H1 (cell line): ENCODE measurements at regions not wholly inside any gene's neighbourhood (a gene's known extent, or its start where the extent isn't known, plus 50 kb on each side); places are given as distances from the start of the nearest gene placed in this dataset.

ENCODE experiments used
- CTCF ChIA-PET: fragments of 300-600 bp; sonication (Branson Sonifier 250); formaldehyde crosslinking; loops from one replicate; lab custom pipeline; 2021; ENCODE audit not compliant: partially characterized antibody; lab: Charles Lee
- POLR2A ChIA-PET: fragments of 300-600 bp; sonication (Branson Sonifier 250); formaldehyde crosslinking; loops from one replicate; lab custom pipeline; 2021; ENCODE audit warnings: inconsistent platforms; ENCODE audit not compliant: partially characterized antibody; lab: Charles Lee
- DNase-seq, 2 experiments: peaks; one replicate each; pipeline versions ENCODE4 v3.0.0 to v3.0.0-alpha.2; 2010 to 2022; ENCODE audit warnings: low spot score in 2 of 2, low read depth in 1 of 2, mixed read lengths in 1 of 2
- FAIRE-seq: peaks from 2 replicates; lab custom pipeline; 2011; peaks lifted over from hg19 to GRCh38; lab: Jason Lieb, UNC
- H2AFZ ChIP-seq: 2 replicates; pipeline ENCODE4 v1.8.1; 2012; ENCODE audit warnings: low read length, inconsistent platforms
- H2AK5ac ChIP-seq: 2 replicates; pipeline ENCODE4 v1.6.1; 2013; ENCODE audit warnings: low read depth, low read length
- H2BK120ac ChIP-seq: replicated peaks from 2 replicates; pipeline ENCODE3; 2013; ENCODE audit warnings: low read depth, low read length, inconsistent platforms
- H2BK12ac ChIP-seq: 2 replicates; pipeline ENCODE4 v1.6.1; 2013; ENCODE audit warnings: low read depth, low read length
- H2BK15ac ChIP-seq: 2 replicates; pipeline ENCODE4 v1.6.1; 2013; ENCODE audit warnings: low read length
- H2BK20ac ChIP-seq: 2 replicates; pipeline ENCODE4 v1.6.1; 2013; ENCODE audit warnings: low read length
- H2BK5ac ChIP-seq: 2 replicates; pipeline ENCODE4 v1.6.1; 2013; ENCODE audit warnings: low read depth, low read length
- H3K14ac ChIP-seq: 2 replicates; pipeline ENCODE4 v1.6.1; 2013; ENCODE audit warnings: inconsistent platforms; ENCODE audit not compliant: insufficient read length
- H3K18ac ChIP-seq: 2 replicates; pipeline ENCODE4 v1.6.1; 2013; ENCODE audit warnings: low read length; ENCODE audit errors: extremely low read depth
- H3K23ac ChIP-seq: 2 replicates; pipeline ENCODE4 v1.6.1; 2013; ENCODE audit warnings: inconsistent platforms; ENCODE audit not compliant: insufficient read length
- H3K23me2 ChIP-seq: 2 replicates; pipeline ENCODE4 v1.6.1; 2013; ENCODE audit warnings: low read depth, low read length
- H3K27ac ChIP-seq: 2 replicates; pipeline ENCODE4 v1.6.1; 2011; ENCODE audit warnings: low read depth, low read length, inconsistent platforms
- H3K27me3 ChIP-seq, 4 experiments: replicated peaks in 1 of 4; 1 replicate in 1 of 4; 2 replicates in 3 of 4; pipeline versions ENCODE4 v1.6.1 to v1.8.1; 2011 to 2013; ENCODE audit warnings: low read length in 3 of 4, mild to moderate bottlenecking in 3 of 4, inconsistent platforms in 2 of 4, mixed read lengths in 2 of 4, moderate library complexity in 1 of 4; ENCODE audit not compliant: control insufficient read depth in 3 of 4, insufficient read depth in 3 of 4; ENCODE audit errors: extremely low read depth in 1 of 4
- H3K36me3 ChIP-seq, 4 experiments: 2 replicates each; pipeline versions ENCODE4 v1.6.1 to v1.8.1; 2011 to 2013; ENCODE audit warnings: mild to moderate bottlenecking in 4 of 4, low read length in 3 of 4, moderate library complexity in 2 of 4, control low read depth in 1 of 4, inconsistent platforms in 1 of 4; ENCODE audit not compliant: insufficient read depth in 4 of 4, control insufficient read depth in 2 of 4
- H3K4ac ChIP-seq: replicated peaks from 2 replicates; pipeline ENCODE3; 2013; ENCODE audit warnings: low read length, low read depth, mixed read lengths, inconsistent platforms; ENCODE audit not compliant: insufficient read length
- H3K4me1 ChIP-seq, 4 experiments: replicated peaks in 1 of 4; 1 replicate in 1 of 4; 2 replicates in 3 of 4; pipeline versions ENCODE4 v1.6.1 to v1.8.1; 2011 to 2013; ENCODE audit warnings: low read length in 3 of 4, inconsistent platforms in 2 of 4, mixed read lengths in 1 of 4; ENCODE audit not compliant: insufficient read depth in 4 of 4, control insufficient read depth in 3 of 4
- H3K4me2 ChIP-seq, 2 experiments: 2 replicates each; pipeline versions ENCODE4 v1.6.1 to v1.8.1; 2011 to 2013; ENCODE audit warnings: low read depth in 2 of 2, low read length in 2 of 2, control low read depth in 1 of 2, inconsistent platforms in 1 of 2, mild to moderate bottlenecking in 1 of 2; ENCODE audit not compliant: insufficient read depth in 1 of 2
- H3K4me3 ChIP-seq, 4 experiments: fragments of 200-600, 300-600 bp in 1 of 4; sonication (generic), shearing (Covaris generic), sonication (Bioruptor Twin) in 1 of 4; 2 replicates each; pipeline versions ENCODE4 v1.5.1 to v1.8.1; 2011 to 2016; ENCODE audit warnings: low read length in 4 of 4, low read depth in 3 of 4, control low read depth in 2 of 4, inconsistent platforms in 2 of 4, mild to moderate bottlenecking in 2 of 4, mixed read lengths in 1 of 4, moderate library complexity in 1 of 4; ENCODE audit not compliant: insufficient read depth in 2 of 4; ENCODE audit errors: extremely low read depth in 1 of 4
- H3K56ac ChIP-seq: replicated peaks from 2 replicates; pipeline ENCODE3; 2013; ENCODE audit warnings: low read depth, mild to moderate bottlenecking, mixed read lengths, low read length, inconsistent platforms; ENCODE audit not compliant: insufficient read length
- H3K79me1 ChIP-seq: 2 replicates; pipeline ENCODE4 v1.6.1; 2013; ENCODE audit warnings: low read depth, low read length, control low read depth
- H3K79me2 ChIP-seq, 2 experiments: 2 replicates each; pipeline versions ENCODE4 v1.6.1 to v1.8.1; 2012 to 2013; ENCODE audit warnings: low read length in 2 of 2, mild to moderate bottlenecking in 2 of 2, inconsistent platforms in 1 of 2; ENCODE audit not compliant: insufficient read depth in 2 of 2, control insufficient read depth in 1 of 2
- H3K9ac ChIP-seq, 4 experiments: replicated peaks in 1 of 4; 1 replicate in 1 of 4; 2 replicates in 3 of 4; pipeline versions ENCODE4 v1.6.1 to v1.8.1; 2011 to 2013; ENCODE audit warnings: low read depth in 3 of 4, low read length in 3 of 4, control low read depth in 2 of 4, mild to moderate bottlenecking in 2 of 4, moderate library complexity in 2 of 4, inconsistent platforms in 1 of 4; ENCODE audit errors: extremely low read depth in 1 of 4
- H3K9me3 ChIP-seq, 2 experiments: 2 replicates each; pipeline versions ENCODE4 v1.6.1 to v1.8.1; 2012 to 2013; ENCODE audit warnings: mild to moderate bottlenecking in 2 of 2, moderate library complexity in 2 of 2, control low read depth in 1 of 2, inconsistent platforms in 1 of 2, low read depth in 1 of 2, low read length in 1 of 2, mixed read lengths in 1 of 2; ENCODE audit not compliant: insufficient read depth in 2 of 2
- H4K20me1 ChIP-seq, 2 experiments: replicated peaks in 1 of 2; 2 replicates each; pipeline versions ENCODE3 to v1.8.1; 2011 to 2013; ENCODE audit warnings: inconsistent platforms in 2 of 2, low read length in 2 of 2, mild to moderate bottlenecking in 1 of 2; ENCODE audit not compliant: insufficient read depth in 2 of 2, control insufficient read depth in 1 of 2
- H4K5ac ChIP-seq: 2 replicates; pipeline ENCODE4 v1.6.1; 2013; ENCODE audit warnings: low read length, low read depth, mixed read lengths, inconsistent platforms; ENCODE audit not compliant: insufficient read length
- H4K8ac ChIP-seq: 2 replicates; pipeline ENCODE4 v1.8.0; 2013; ENCODE audit warnings: mild to moderate bottlenecking, moderate library complexity, low read length, inconsistent platforms; ENCODE audit not compliant: insufficient read depth; ENCODE audit errors: extremely low read depth
- H4K91ac ChIP-seq: replicated peaks from 2 replicates; pipeline ENCODE3; 2013; ENCODE audit warnings: low read length, mixed read lengths, inconsistent platforms; ENCODE audit not compliant: insufficient read length
- CBX8 ChIP-seq: fragments of 300-800, 300-1000 bp; sonication (generic); IDR thresholded peaks from 2 replicates; pipeline ENCODE4 v1.7.1; 2016; ENCODE audit warnings: low read depth, low read length, borderline replicate concordance
- GABPA ChIP-seq: IDR thresholded peaks from 2 replicates; pipeline ENCODE4 v1.6.1; 2011; ENCODE audit warnings: mild to moderate bottlenecking, low read length, moderate library complexity, borderline replicate concordance; ENCODE audit not compliant: insufficient read depth
- POLR2AphosphoS5 ChIP-seq: IDR thresholded peaks from 2 replicates; pipeline ENCODE4 v1.6.1; 2011; ENCODE audit warnings: low read depth, low read length
- POU5F1 ChIP-seq: IDR thresholded peaks from 2 replicates; pipeline ENCODE4 v1.6.1; 2011; ENCODE audit warnings: low read depth, mild to moderate bottlenecking, low read length, moderate library complexity
- RNF2 ChIP-seq: fragments of 200-900, 300-1000 bp; sonication (generic); IDR thresholded peaks from 2 replicates; pipeline ENCODE4 v1.7.1; 2016; ENCODE audit warnings: borderline replicate concordance, low read depth, mild to moderate bottlenecking, antibody characterized with exemption, low read length; ENCODE audit not compliant: poor library complexity, severe bottlenecking; ENCODE audit errors: missing control alignments
- SAP30 ChIP-seq: fragments of 300-600 bp; sonication (generic); IDR thresholded peaks from 2 replicates; pipeline ENCODE4 v1.7.1; 2012; ENCODE audit warnings: low read length, moderate library complexity, mild to moderate bottlenecking, inconsistent platforms; ENCODE audit not compliant: insufficient read depth, insufficient replicate concordance
- SP2 ChIP-seq: IDR thresholded peaks from 2 replicates; pipeline ENCODE4 v1.6.1; 2012; ENCODE audit warnings: mild to moderate bottlenecking, low read length, inconsistent platforms
- SUZ12 ChIP-seq: fragments of 200-600 bp; sonication (generic); IDR thresholded peaks from 2 replicates; pipeline ENCODE4 v1.6.1; 2012; ENCODE audit warnings: mild to moderate bottlenecking, inconsistent platforms, low read length, moderate library complexity, mixed read lengths
- TAF1 ChIP-seq: IDR thresholded peaks from 2 replicates; pipeline ENCODE4 v1.6.1; 2011; ENCODE audit warnings: mild to moderate bottlenecking, low read depth, low read length
- TEAD4 ChIP-seq: IDR thresholded peaks from 2 replicates; pipeline ENCODE4 v1.6.1; 2012; ENCODE audit warnings: low read depth, low read length, inconsistent platforms, mixed read lengths
- ZNF274 ChIP-seq: IDR thresholded peaks from 2 replicates; pipeline ENCODE4 v1.7.0; 2012; ENCODE audit warnings: low read length, borderline replicate concordance; ENCODE audit errors: extremely low read depth
- WGBS, 2 experiments: shearing (Covaris generic) in 1 of 2; methylation state at CpG; one replicate each; pipeline versions ENCODE4 v1.1.6 to v1.1.7; 2013 to 2015; ENCODE audit warnings: low lambda C conversion rate in 2 of 2, mixed read lengths in 2 of 2, inconsistent platforms in 1 of 2, low coverage in 1 of 2, missing lambda C conversion rate in 1 of 2; ENCODE audit not compliant: insufficient replicate concordance in 2 of 2, insufficient coverage in 1 of 2, insufficient read length in 1 of 2; ENCODE audit errors: extremely low coverage in 1 of 2, missing lambda C conversion rate in 1 of 2; 5-methylcytosine and 5-hydroxymethylcytosine counted together
- TF ChIP-seq, protein P1 (sequence below), 3 experiments: IDR thresholded peaks; 1 replicate in 2 of 3; 2 replicates in 1 of 3; pipeline versions ENCODE4 v1.5.1 to v1.6.1; 2011; ENCODE audit warnings: low read length in 3 of 3, mild to moderate bottlenecking in 3 of 3, inconsistent platforms in 2 of 3, low read depth in 1 of 3, moderate library complexity in 1 of 3; ENCODE audit not compliant: insufficient read depth in 1 of 3; ENCODE audit errors: control extremely low read depth in 1 of 3

DNA sequence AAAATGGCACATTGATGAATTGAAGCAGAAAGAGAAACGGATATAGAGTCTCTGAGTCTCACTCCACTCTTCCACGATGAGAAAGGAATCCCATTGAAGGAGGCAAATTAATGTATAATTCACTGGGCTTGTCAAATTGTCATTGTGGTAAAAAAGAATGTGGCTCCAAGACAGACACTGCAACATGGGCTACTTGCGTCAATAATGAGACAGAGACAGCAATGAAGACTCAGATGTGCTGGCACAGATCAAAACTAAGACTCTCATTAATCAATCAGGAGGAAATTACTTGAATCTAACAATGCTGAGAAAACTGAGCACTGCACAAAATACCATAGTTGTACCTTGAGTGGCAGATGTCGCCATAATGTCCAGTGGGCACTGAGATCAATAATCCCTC lies 1485.5 kb downstream of the TECRL start:
- Histone ChIP-seq H4K20me1 (no peaks in the 10 kb centered on the region), H3K9ac (no peak overlapping the region), H2BK15ac (no peak overlapping the region), H3K4ac (no peak overlapping the region), H3K79me1 (no peaks in the 10 kb centered on the region), H3K4me2 (no peak overlapping the region), H2AFZ (peak overlapping the region; percentile 3; the same call in 1 of the 2 replicates), H3K18ac (no peak overlapping the region), H3K4me1 (no peaks in the 10 kb centered on the region), H3K56ac (no peak overlapping the region), H3K27ac (no peak overlapping the region), H3K9me3 (no peaks in the 10 kb centered on the region), H3K36me3 (no peaks in the 10 kb centered on the region), H4K5ac (no peak overlapping the region), H4K8ac (no peak overlapping the region), H3K14ac (no peak overlapping the region), H2BK20ac (no peak overlapping the region), H3K27me3 (no peaks in the 10 kb centered on the region), H2BK5ac (no peak overlapping the region), H2BK12ac (no peak overlapping the region), H3K23ac (no peak overlapping the region), H3K23me2 (no peaks in the 10 kb centered on the region), H4K91ac (no peak overlapping the region), H2AK5ac (no peak overlapping the region), H2BK120ac (no peak overlapping the region), H3K4me3 (no peak overlapping the region), H3K79me2 (no peaks in the 10 kb centered on the region)
- FAIRE-seq (no peak), DNase-seq (no peak)
- ChIA-PET POLR2A (no interaction called here), CTCF (no interaction called here)
- WGBS, 2 experiments = 90% methylated on average over 4 of the region's 4 CpGs; no CpG with 5 or more reads in 1 of the 2 experiments
- no peak for TF ChIP-seq GABPA
- no peak for TF ChIP-seq RNF2
- TF ChIP-seq, protein P1, sequence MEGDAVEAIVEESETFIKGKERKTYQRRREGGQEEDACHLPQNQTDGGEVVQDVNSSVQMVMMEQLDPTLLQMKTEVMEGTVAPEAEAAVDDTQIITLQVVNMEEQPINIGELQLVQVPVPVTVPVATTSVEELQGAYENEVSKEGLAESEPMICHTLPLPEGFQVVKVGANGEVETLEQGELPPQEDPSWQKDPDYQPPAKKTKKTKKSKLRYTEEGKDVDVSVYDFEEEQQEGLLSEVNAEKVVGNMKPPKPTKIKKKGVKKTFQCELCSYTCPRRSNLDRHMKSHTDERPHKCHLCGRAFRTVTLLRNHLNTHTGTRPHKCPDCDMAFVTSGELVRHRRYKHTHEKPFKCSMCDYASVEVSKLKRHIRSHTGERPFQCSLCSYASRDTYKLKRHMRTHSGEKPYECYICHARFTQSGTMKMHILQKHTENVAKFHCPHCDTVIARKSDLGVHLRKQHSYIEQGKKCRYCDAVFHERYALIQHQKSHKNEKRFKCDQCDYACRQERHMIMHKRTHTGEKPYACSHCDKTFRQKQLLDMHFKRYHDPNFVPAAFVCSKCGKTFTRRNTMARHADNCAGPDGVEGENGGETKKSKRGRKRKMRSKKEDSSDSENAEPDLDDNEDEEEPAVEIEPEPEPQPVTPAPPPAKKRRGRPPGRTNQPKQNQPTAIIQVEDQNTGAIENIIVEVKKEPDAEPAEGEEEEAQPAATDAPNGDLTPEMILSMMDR (IDR thresholded peaks at IDR 0.05; ENCODE audit: control extremely low read depth in 1 of 3, insufficient read depth in 1 of 3, low read depth in 1 of 3, low read length in 3 of 3) = no peak
- TF ChIP-seq CBX8 = no peak
- no peak for TF ChIP-seq TAF1
- TF ChIP-seq SUZ12 = no peak
- no peak for TF ChIP-seq SAP30
- no peak for TF ChIP-seq POU5F1
- no peak for TF ChIP-seq TEAD4
- no peak for TF ChIP-seq SP2
- no peak for TF ChIP-seq ZNF274
- TF ChIP-seq POLR2AphosphoS5 = no peak
